Gastroesophageal sphincter (tissue), 3 donors: ENCODE measurements at regions not wholly inside any gene's neighbourhood (a gene's known extent, or its start where the extent isn't known, plus 50 kb on each side); places are given as distances from the start of the nearest gene placed in this dataset.

Source experiments
- EP300 ChIP-seq: sonication (generic); formaldehyde crosslinking; IDR thresholded peaks from one replicate; pipeline ENCODE4 v1.6.1; 2017; ENCODE audit warnings: antibody characterized with exemption, mild to moderate bottlenecking
- POLR2A ChIP-seq, 2 donors: fragments of 450-650 bp; IDR thresholded peaks; one replicate each; pipeline ENCODE4 v1.6.1; 2017; ENCODE audit warnings: antibody characterized with exemption in 2 of 2, mild to moderate bottlenecking in 2 of 2, moderate library complexity in 1 of 2
- TF ChIP-seq, protein P1 (sequence below), 4 experiments: fragments of 200-600 bp in 2 of 4; fragments of 450-650 bp in 2 of 4; sonication (generic) in 1 of 4; IDR thresholded peaks; one replicate each; pipeline ENCODE4 v1.5.1; 2017 to 2019; ENCODE audit warnings: antibody characterized with exemption in 4 of 4, mild to moderate bottlenecking in 2 of 4, moderate library complexity in 2 of 4

DNA sequence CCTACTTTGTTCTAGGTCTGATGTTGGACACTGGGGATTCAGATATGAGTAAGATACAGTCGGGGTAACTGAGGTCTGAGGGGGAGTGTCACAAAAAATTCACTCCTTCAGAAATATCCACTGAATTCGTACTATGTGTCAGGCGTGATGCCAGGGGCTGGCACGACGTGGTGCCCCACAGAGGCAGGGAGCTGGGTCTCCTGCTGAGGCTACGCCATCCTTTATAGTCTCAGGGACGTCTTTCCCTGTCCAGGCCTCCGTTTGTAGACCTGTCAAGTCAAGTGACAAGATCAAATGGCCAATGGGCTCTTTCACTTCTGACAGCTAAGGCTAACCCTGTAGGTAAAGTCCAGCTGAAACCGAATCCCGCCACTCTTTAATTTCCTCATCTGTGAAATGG is 118.8 kb upstream of the SMIM23 start:
- TF ChIP-seq, protein P1, sequence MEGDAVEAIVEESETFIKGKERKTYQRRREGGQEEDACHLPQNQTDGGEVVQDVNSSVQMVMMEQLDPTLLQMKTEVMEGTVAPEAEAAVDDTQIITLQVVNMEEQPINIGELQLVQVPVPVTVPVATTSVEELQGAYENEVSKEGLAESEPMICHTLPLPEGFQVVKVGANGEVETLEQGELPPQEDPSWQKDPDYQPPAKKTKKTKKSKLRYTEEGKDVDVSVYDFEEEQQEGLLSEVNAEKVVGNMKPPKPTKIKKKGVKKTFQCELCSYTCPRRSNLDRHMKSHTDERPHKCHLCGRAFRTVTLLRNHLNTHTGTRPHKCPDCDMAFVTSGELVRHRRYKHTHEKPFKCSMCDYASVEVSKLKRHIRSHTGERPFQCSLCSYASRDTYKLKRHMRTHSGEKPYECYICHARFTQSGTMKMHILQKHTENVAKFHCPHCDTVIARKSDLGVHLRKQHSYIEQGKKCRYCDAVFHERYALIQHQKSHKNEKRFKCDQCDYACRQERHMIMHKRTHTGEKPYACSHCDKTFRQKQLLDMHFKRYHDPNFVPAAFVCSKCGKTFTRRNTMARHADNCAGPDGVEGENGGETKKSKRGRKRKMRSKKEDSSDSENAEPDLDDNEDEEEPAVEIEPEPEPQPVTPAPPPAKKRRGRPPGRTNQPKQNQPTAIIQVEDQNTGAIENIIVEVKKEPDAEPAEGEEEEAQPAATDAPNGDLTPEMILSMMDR (IDR thresholded peaks at IDR 0.05) = no peak
- TF ChIP-seq EP300 (no peak), POLR2A (IDR thresholded peaks at IDR 0.05) (no peak)
